Stimulated activated CD8-positive, alpha-beta memory T cell treated with anti-CD3 and anti-CD28 coated beads, Interleukin-7, amount 100 ng/mL, for 48 hours (primary cell): ENCODE measurements at regions not wholly inside any gene's neighbourhood (a gene's known extent, or its start where the extent isn't known, plus 50 kb on each side); places are given as distances from the start of the nearest gene placed in this dataset.

Source experiments
- DNase-seq, 2 donors: peaks; one replicate each; pipeline ENCODE4 v3.0.0-alpha.2; 2020; ENCODE audit warnings: low read depth in 1 of 2; ENCODE audit errors: extremely low read depth in 1 of 2

GRCh38 chr3:152051501-152052404 is 178.3 kb downstream of the SUCNR1 start:
- DNase-seq, result no peak

GRCh38 chr3:152053866-152054265 is 180.4 kb downstream of the SUCNR1 start:
- DNase-seq, result no peak

DNA sequence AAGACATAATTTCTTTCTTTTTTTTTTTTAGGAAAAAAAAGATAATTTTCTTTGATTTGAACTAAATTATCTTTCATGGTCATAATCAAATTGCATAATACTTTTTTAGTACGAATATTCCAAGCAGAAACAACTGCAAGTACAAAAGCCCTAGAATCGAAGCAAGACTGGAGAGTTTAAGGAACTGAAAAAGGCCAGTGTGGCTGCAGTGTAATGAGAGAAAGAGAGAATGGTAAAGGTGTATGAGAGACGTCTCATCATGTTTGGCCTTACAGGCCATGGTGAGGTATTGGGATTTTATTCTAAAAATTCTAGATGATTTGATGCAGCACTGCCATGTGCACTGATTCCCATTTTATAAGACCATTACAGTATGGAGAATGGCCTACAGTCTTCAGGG is 180.9 kb downstream of the SUCNR1 start:
- no peak for DNase-seq

DNA sequence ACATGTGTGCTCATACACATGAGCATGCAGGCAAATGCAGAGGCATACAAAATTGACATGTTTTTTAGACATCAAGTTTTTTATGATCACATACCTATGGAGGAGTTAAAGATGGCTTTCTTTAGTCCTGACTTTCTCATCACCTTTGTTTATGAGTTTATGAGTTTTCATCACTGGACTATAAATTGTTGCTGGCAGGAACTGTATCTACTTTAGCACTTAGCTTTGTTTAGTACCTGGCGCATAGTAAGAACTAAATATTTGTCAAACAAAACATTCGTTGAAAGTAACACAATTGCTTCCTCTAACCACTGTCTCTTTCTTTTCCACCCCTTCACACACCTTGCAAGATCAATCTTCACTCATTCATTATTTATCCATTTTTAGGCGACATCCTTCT is 182.6 kb downstream of the SUCNR1 start:
- DNase-seq, result no peak

DNA sequence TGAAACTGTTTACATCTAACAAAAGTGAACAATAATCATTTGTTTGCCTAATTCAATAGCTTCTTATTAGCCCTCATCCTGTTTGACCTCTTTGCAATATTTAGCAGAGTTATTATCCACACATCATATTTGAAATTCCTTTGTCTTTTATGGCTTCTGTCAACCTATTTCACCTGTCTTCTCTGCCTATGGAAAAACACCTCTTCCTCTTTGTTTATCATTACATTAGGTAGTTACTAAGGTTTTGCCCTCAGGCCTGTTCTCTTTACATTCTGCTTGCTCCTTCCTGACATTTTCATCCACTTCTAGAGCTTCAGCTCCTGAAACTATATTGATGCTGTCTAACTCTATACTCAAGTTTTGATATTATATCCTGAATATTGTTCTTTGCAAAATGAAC is 183.0 kb downstream of the SUCNR1 start:
- no peak for DNase-seq

DNA sequence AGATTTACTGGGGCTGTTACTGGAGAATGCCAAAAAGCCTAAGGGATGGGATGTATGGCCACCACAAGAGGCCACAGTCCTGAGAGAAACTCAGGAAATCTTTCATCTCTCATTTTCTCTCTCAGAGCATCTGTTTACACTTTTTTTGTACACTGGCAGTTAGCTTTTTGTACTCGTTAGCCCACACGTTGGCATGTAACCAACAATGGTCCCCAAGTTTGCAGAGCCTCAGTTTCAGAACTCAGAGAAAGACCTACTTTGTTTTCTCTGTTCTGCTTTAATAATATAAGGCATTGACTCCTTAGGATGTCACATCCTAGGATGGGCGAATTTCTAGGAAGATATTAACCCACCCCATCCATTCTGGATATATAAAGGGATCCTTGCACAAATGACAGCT is 183.5 kb downstream of the SUCNR1 start:
- no peak for DNase-seq

DNA sequence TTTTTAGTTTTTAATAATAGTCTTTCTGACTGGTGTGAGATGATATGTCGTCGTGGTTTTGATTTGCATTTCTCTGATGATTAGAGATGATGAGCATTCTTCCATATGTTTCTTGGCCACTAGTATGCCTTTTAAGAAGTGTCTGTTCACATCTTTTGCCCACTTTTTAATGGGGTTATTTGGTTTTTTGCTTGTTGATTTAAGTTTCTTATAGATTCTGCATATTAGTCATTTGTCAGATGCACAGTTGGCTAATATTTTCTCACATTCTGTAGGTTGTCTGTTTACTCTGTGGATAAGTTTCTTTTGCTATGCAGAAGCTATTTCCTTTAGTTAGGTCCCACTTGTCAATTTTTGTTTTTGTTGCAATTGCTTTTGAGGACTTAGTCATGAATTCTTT is 185.4 kb downstream of the SUCNR1 start:
- DNase-seq, result no peak

DNA sequence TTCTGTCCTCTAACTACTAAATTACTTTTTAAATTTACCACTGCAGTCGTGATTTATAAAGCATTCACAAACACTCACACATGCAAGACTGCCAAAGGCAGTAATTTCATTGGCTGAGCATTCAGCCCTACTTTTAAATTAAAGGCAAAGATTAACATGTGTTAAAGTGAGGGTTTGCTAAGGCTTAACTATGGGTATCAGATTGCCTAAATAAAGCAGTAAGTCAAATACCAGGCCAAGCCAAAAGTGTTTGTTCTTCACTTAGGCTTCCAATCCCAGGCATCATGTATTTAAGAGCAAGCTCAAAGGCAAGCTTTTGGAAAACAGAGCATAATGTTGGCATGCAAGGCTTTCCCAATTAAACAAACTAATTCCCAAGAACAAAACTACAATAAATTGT is 187.3 kb downstream of the SUCNR1 start:
- DNase-seq, result no peak

DNA sequence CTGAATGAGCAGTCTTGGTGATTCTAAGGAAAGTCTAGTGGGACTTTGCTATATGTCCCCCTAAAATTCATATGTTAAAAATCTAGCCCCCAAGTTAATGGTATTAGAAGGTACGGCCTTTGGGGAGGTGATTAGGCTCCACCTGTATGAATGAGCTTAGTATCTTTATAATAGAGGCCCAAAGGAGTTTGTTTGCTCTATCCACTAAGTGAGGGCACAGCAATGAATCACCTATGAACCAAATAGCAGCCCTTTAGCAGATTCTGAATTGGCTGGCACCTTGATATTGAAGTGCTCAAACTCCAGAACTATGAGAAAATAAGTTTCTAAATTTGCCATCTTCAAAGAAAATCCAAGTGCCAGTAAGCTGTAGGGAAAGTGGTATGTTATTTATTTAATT is 187.9 kb downstream of the SUCNR1 start:
- no peak for DNase-seq

DNA sequence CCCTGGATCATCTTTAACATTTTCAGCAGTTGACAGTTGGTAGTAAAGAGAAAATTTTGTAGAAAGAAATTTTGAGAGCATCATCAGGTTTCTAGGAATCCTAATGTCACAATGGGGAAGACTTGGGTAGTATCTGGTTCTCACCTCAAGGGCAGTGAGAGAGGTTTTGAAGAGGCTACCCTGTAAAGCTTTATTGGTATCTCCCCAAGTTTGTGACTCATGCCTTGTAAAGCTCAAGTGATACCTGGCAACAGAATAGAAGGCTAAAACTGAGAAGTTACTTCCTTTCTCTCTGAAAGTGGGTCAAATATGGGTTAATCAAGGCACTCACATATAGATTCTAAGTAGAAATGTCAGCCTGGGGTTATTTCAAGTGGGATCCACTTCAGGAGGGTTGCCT is 196.4 kb downstream of the SUCNR1 start:
- no peak for DNase-seq

- no peak for DNase-seq
Measured at GRCh38 chr3:152071315-152071714, 197.4 kb upstream of the MBNL1 start.

- DNase-seq, result no peak
Measured at GRCh38 chr3:152071924-152072323, 196.8 kb upstream of the MBNL1 start.

DNA sequence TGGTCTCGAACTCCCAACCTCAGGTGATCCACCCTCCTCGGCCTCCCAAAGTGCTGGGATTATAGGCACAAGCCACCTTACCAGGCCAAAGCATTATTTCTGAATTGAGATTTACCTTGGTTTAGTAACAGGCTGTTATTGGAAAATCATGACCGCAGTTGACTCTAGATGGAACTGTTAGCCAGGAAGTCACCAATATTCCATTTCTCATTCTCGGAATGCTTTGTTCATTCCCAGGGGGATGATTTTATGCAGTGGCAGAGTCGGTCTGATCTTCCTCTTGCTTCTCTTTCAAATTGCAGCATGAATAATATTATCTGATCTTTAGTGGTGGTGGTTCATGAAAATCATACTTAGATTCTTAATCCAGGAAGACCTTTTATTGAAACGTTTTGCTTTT is 195.5 kb upstream of the MBNL1 start:
- no peak for DNase-seq

- DNase-seq, result no peak
Measured at GRCh38 chr3:152076148-152076547, 192.6 kb upstream of the MBNL1 start.

DNA sequence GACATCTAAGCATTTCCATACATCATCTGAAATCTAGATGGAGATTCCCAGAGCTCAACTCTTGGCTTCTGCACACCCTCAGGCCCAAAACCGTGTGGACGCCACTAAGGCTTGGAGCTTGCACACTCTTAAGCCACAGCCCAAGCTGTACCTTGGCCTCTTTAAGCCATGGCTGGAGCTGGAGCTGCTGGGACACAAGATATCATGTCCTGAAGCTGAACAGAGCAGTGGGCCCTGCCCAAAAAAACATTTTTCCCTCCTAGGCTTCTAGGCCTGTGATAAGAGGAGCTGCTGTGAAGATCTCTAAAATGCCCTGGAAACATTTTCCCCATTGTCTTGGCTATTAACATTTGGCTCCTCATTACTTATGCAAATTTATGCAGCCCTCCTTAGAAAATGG is 188.7 kb upstream of the MBNL1 start:
- no peak for DNase-seq

GRCh38 chr3:152083135-152083534 is 185.6 kb upstream of the MBNL1 start:
- DNase-seq, result no peak

DNA sequence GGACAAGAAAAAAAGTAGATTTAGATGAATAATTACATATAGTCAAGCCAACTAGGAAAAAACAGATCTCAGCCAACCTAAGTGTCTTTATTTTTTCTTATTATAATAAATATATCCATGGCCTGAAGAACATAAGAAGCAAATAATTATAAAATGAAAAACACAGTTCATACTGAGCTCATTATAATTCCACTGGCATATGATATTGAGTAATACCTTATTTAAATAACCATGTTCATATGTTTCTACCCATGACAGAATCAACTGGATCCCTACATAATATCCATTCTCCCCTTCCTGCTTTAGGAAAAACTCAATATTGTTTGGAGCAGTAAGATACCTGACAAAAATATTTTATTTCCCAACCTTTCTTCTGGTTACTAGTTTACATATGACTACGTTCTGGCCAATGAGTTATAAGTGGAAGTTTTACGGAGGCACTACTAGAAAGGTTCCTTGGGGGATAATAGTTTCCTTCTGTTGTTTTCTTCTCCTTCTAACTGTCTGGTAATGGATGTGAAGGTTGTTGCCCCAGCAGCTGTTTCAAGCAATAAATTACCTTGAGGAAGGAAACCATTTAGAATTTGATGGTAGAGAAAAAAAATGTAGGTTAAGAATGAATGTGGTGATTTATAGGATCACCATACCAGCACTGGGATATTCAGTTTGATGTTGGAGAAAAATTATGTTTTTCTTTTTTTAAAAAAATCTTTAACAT is 184.1 kb upstream of the MBNL1 start:
- no peak for DNase-seq

GRCh38 chr3:152087153-152087552 is 181.6 kb upstream of the MBNL1 start:
- DNase-seq, result no peak

- no peak for DNase-seq
Measured at GRCh38 chr3:152089528-152089927, 179.2 kb upstream of the MBNL1 start.

DNA sequence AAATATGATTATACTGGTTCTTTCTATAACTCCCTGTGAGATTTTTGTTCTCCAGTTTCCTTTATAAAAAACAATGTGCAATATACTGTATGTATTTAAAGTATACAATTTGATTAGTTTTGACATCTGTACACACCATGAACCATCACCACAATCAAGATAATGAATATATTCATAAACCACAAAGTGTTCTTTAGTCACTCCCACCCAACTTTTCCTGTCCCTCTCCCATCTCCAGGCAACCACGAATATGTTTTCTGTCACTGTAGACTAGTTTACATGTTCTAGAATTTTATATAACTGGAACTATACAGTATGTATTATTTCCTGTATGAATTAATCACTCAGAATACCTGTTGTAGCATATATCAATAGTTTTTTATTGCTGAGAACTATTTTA is 177.0 kb upstream of the MBNL1 start:
- no peak for DNase-seq

GRCh38 chr3:152093901-152094300 is 174.8 kb upstream of the MBNL1 start:
- DNase-seq, result no peak

DNA sequence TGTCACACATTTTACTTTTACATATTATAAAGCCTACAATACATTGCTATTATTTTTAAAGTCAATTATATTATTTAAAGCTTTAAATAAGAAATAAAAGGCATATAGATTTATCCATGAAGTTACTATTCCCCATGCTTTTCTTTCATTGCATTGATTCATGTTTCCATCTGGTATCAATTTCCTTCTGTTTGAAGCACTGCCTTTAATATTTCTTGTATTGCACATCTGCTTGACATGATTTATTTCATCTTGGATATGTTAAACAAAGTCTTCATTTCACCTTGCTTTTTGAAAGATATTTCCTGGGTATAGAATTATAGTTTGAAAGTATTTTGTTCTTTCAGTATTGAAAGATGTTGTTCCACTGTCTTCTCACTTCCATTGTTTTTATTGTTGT is 174.3 kb upstream of the MBNL1 start:
- no peak for DNase-seq
